A673 (cell line): ENCODE measurements at regions not wholly inside any gene's neighbourhood (a gene's known extent, or its start where the extent isn't known, plus 50 kb on each side); places are given as distances from the start of the nearest gene placed in this dataset.

ENCODE experiments used
- BruUV-seq: library from RNA; stranded (reverse); fragments of 400-500 nt; replicated peaks from 2 replicates; lab custom pipeline; 2021; lab: Mats Ljungman, UMichigan
- CTCF ChIA-PET: fragments of 300-600 bp; sonication (Branson Sonifier 250); formaldehyde crosslinking; loops from one replicate; lab custom pipeline; 2022; ENCODE audit warnings: antibody characterized with exemption; lab: Charles Lee
- POLR2A ChIA-PET: fragments of 300-600 bp; sonication (Branson Sonifier 250); formaldehyde crosslinking; loops from one replicate; lab custom pipeline; 2022; ENCODE audit warnings: antibody characterized with exemption; ENCODE audit not compliant: low non-redundant PET; lab: Charles Lee
- DNase-seq: peaks from one replicate; pipeline ENCODE4 v3.0.0-alpha.2; 2015; ENCODE audit warnings: low spot score
- H3K27ac ChIP-seq: fragments of 200-600 bp; sonication (generic); 2 replicates; pipeline ENCODE4 v1.5.1; 2016; ENCODE audit warnings: mixed run types, low read depth, mild to moderate bottlenecking, mixed read lengths, antibody characterized with exemption, low read length; ENCODE audit not compliant: poor library complexity, severe bottlenecking
- H3K27me3 ChIP-seq: fragments of 200-600 bp; sonication (generic); replicated peaks from 2 replicates; pipeline ENCODE4 v1.6.1; 2017; ENCODE audit warnings: mixed run types, low read depth, mild to moderate bottlenecking, mixed read lengths, antibody characterized with exemption, low read length; ENCODE audit not compliant: insufficient read depth, poor library complexity
- H3K36me3 ChIP-seq: fragments of 200-600 bp; sonication (generic); 2 replicates; pipeline ENCODE4 v1.6.1; 2016; ENCODE audit warnings: mixed run types, mild to moderate bottlenecking, mixed read lengths, antibody characterized with exemption, low read length; ENCODE audit not compliant: insufficient read depth, poor library complexity, severe bottlenecking
- H3K4me1 ChIP-seq: fragments of 200-600 bp; sonication (generic); 2 replicates; pipeline ENCODE4 v1.6.1; 2017; ENCODE audit warnings: mixed run types, mild to moderate bottlenecking, mixed read lengths, antibody characterized with exemption, low read length; ENCODE audit not compliant: insufficient read depth, poor library complexity, severe bottlenecking
- H3K4me3 ChIP-seq: fragments of 200-600 bp; sonication (generic); 2 replicates; pipeline ENCODE4 v1.5.1; 2016; ENCODE audit warnings: low read depth, mixed run types, mild to moderate bottlenecking, mixed read lengths, low read length; ENCODE audit not compliant: poor library complexity, severe bottlenecking
- H3K9me3 ChIP-seq: fragments of 200-600 bp; sonication (generic); 2 replicates; pipeline ENCODE4 v1.6.1; 2016; ENCODE audit warnings: mixed run types, low read depth, mild to moderate bottlenecking, mixed read lengths, antibody characterized with exemption, low read length; ENCODE audit not compliant: poor library complexity, severe bottlenecking
- CTCF ChIP-seq: fragments of 300-800, 200-600 bp; sonication (generic); conservative IDR thresholded peaks from 2 replicates; pipeline ENCODE4 v1.5.1; 2017; ENCODE audit warnings: low read depth, mild to moderate bottlenecking, antibody characterized with exemption, low read length, moderate library complexity, mixed read lengths
- EZH2 ChIP-seq: fragments of 200-600 bp; sonication (generic); IDR thresholded peaks from 2 replicates; pipeline ENCODE4 v1.6.1; 2017; ENCODE audit warnings: borderline replicate concordance, low read depth, mild to moderate bottlenecking, mixed read lengths, antibody characterized with exemption, low read length; ENCODE audit not compliant: poor library complexity, severe bottlenecking
- intact Hi-C: fragments of 100-400 bp; cut with micrococcal nuclease; formaldehyde crosslinking; loops from one replicate; pipeline ENCODE4 v1.10.0; 2022; ENCODE audit not compliant: unreplicated experiment

GRCh38 chr2:228871012-228871411, 400.1 kb downstream of the PID1 start:
- Histone ChIP-seq H3K4me1 (peaks cover 18% of the 10 kb centered on the region), H3K27ac (no peak overlapping the region), H3K27me3 (no peaks in the 10 kb centered on the region), H3K36me3 (no peaks in the 10 kb centered on the region), H3K9me3 (peaks cover 12% of the 10 kb centered on the region), H3K4me3 (no peak overlapping the region)
- intact Hi-C loops = no loop called here
- no peak for TF ChIP-seq EZH2
- no TSS peak for BruUV-seq
- no peak for DNase-seq
- POLR2A ChIA-PET = no interaction called here
- CTCF ChIA-PET = no interaction called here

- Histone ChIP-seq H3K4me1 (peaks cover 5% of the 10 kb centered on the region), H3K36me3 (no peaks in the 10 kb centered on the region), H3K4me3 (no peak overlapping the region), H3K27ac (no peak overlapping the region), H3K27me3 (no peaks in the 10 kb centered on the region), H3K9me3 (peaks cover 12% of the 10 kb centered on the region)
- ChIA-PET CTCF (no interaction called here), POLR2A (no interaction called here)
- TF ChIP-seq EZH2 = no peak
- TF ChIP-seq CTCF = no peak
- intact Hi-C loops = no loop called here
- no peak for DNase-seq
- BruUV-seq = no TSS peak
These were observed 401.3 kb downstream of the PID1 start for GRCh38 chr2:228869636-228870264.

GRCh38 chr2:228867406-228867805, 403.7 kb downstream of the PID1 start:
- no peak for DNase-seq
- Histone ChIP-seq H3K27me3 (no peaks in the 10 kb centered on the region), H3K9me3 (peaks cover 12% of the 10 kb centered on the region), H3K4me1 (no peaks in the 10 kb centered on the region), H3K4me3 (no peak overlapping the region), H3K27ac (no peak overlapping the region), H3K36me3 (no peaks in the 10 kb centered on the region)
- BruUV-seq = no TSS peak
- intact Hi-C loops = no loop called here
- ChIA-PET CTCF (no interaction called here), POLR2A (no interaction called here)
- TF ChIP-seq CTCF = no peak
- no peak for TF ChIP-seq EZH2

GRCh38 chr2:228866781-228867180, 404.3 kb downstream of the PID1 start:
- ChIA-PET POLR2A (no interaction called here), CTCF (no interaction called here)
- Histone ChIP-seq H3K27me3 (no peaks in the 10 kb centered on the region), H3K4me3 (no peak overlapping the region), H3K27ac (no peak overlapping the region), H3K36me3 (no peaks in the 10 kb centered on the region), H3K4me1 (no peaks in the 10 kb centered on the region), H3K9me3 (peaks cover 12% of the 10 kb centered on the region)
- DNase-seq = no peak
- no TSS peak for BruUV-seq
- TF ChIP-seq EZH2 = no peak
- no peak for TF ChIP-seq CTCF
- intact Hi-C loops = no loop called here
